ENCODE measurements at regions not wholly inside any gene's neighbourhood (a gene's known extent, or its start where the extent isn't known, plus 50 kb on each side); places are given as distances from the start of the nearest gene placed in this dataset.

- peaks cover 4% of the 10 kb centered on the region for H3K9me3 ChIP-seq (ENCODE audit: control insufficient read depth, low read depth, low read length)
- no peaks in the 10 kb centered on the region for H3K36me3 ChIP-seq (ENCODE audit: control insufficient read depth, insufficient read depth, low read length)
- H3K27me3 ChIP-seq (ENCODE audit: control insufficient read depth, insufficient read depth, low read length): no peaks in the 10 kb centered on the region
- H3K27ac ChIP-seq (ENCODE audit: low read length): peak overlapping the region; percentile 17
- peaks cover 6% of the 10 kb centered on the region for H3K4me1 ChIP-seq (ENCODE audit: control insufficient read depth, insufficient read depth, low read length)
- WGBS (ENCODE audit: insufficient coverage, low lambda C conversion rate): 46% methylated on average over 3 of the region's 6 CpGs
- H3K4me3 ChIP-seq (ENCODE audit: low read length): no peak overlapping the region
- DNase-seq: peak in 1 of 2 donors; percentile 34
Measured at GRCh38 chr2:156671706-156672361, 235.7 kb downstream of the GPD2 start.

GRCh38 chr2:156672556-156673332 lies 236.6 kb downstream of the GPD2 start:
- Histone ChIP-seq H3K27ac (ENCODE audit: low read length) (peak overlapping the region; percentile 17), H3K9me3 (ENCODE audit: control insufficient read depth, low read depth, low read length) (peaks cover 4% of the 10 kb centered on the region), H3K4me3 (ENCODE audit: low read length) (no peak overlapping the region), H3K27me3 (ENCODE audit: control insufficient read depth, insufficient read depth, low read length) (no peaks in the 10 kb centered on the region), H3K4me1 (ENCODE audit: control insufficient read depth, insufficient read depth, low read length) (peaks cover 6% of the 10 kb centered on the region), H3K36me3 (ENCODE audit: control insufficient read depth, insufficient read depth, low read length) (no peaks in the 10 kb centered on the region)
- 31% methylated on average over 3 of the region's 7 CpGs for WGBS (ENCODE audit: insufficient coverage, low lambda C conversion rate)
- DNase-seq: peak; percentile 26 to 80

GRCh38 chr2:156673333-156673615 lies 237.1 kb downstream of the GPD2 start:
- no CpG with 5 or more reads among the region's 2 CpGs for WGBS (ENCODE audit: insufficient coverage, low lambda C conversion rate)
- Histone ChIP-seq H3K4me3 (ENCODE audit: low read length) (no peak overlapping the region), H3K4me1 (ENCODE audit: control insufficient read depth, insufficient read depth, low read length) (peaks cover 6% of the 10 kb centered on the region), H3K27me3 (ENCODE audit: control insufficient read depth, insufficient read depth, low read length) (no peaks in the 10 kb centered on the region), H3K9me3 (ENCODE audit: control insufficient read depth, low read depth, low read length) (no peaks in the 10 kb centered on the region), H3K27ac (ENCODE audit: low read length) (peak overlapping the region; percentile 17), H3K36me3 (ENCODE audit: control insufficient read depth, insufficient read depth, low read length) (no peaks in the 10 kb centered on the region)
- no peak for DNase-seq

- DNase-seq: no peak
- Histone ChIP-seq H3K4me1 (ENCODE audit: control insufficient read depth, insufficient read depth, low read length) (peaks cover 6% of the 10 kb centered on the region), H3K9me3 (ENCODE audit: control insufficient read depth, low read depth, low read length) (no peaks in the 10 kb centered on the region), H3K4me3 (ENCODE audit: low read length) (no peak overlapping the region), H3K27me3 (ENCODE audit: control insufficient read depth, insufficient read depth, low read length) (no peaks in the 10 kb centered on the region), H3K36me3 (ENCODE audit: control insufficient read depth, insufficient read depth, low read length) (no peaks in the 10 kb centered on the region), H3K27ac (ENCODE audit: low read length) (no peak overlapping the region)
- 88% methylated on average over 1 of the region's 2 CpGs for WGBS (ENCODE audit: insufficient coverage, low lambda C conversion rate)
Measured at GRCh38 chr2:156673981-156674380, 237.8 kb downstream of the GPD2 start.

GRCh38 chr2:156675896-156676295 lies 239.7 kb downstream of the GPD2 start:
- Histone ChIP-seq H3K9me3 (ENCODE audit: control insufficient read depth, low read depth, low read length) (no peaks in the 10 kb centered on the region), H3K27ac (ENCODE audit: low read length) (no peak overlapping the region), H3K4me3 (ENCODE audit: low read length) (no peak overlapping the region), H3K4me1 (ENCODE audit: control insufficient read depth, insufficient read depth, low read length) (peaks cover 6% of the 10 kb centered on the region), H3K36me3 (ENCODE audit: control insufficient read depth, insufficient read depth, low read length) (no peaks in the 10 kb centered on the region), H3K27me3 (ENCODE audit: control insufficient read depth, insufficient read depth, low read length) (no peaks in the 10 kb centered on the region)
- DNase-seq: no peak
- WGBS (ENCODE audit: insufficient coverage, low lambda C conversion rate): 100% methylated on average over 1 of the region's 3 CpGs

- WGBS (ENCODE audit: insufficient coverage, low lambda C conversion rate): 100% methylated on average over 2 of the region's 2 CpGs
- no peak overlapping the region for H3K27ac ChIP-seq (ENCODE audit: low read length)
- no peaks in the 10 kb centered on the region for H3K36me3 ChIP-seq (ENCODE audit: control insufficient read depth, insufficient read depth, low read length)
- H3K4me1 ChIP-seq (ENCODE audit: control insufficient read depth, insufficient read depth, low read length): no peaks in the 10 kb centered on the region
- DNase-seq: no peak
- H3K4me3 ChIP-seq (ENCODE audit: low read length): no peak overlapping the region
- H3K27me3 ChIP-seq (ENCODE audit: control insufficient read depth, insufficient read depth, low read length): no peaks in the 10 kb centered on the region
- H3K9me3 ChIP-seq (ENCODE audit: control insufficient read depth, low read depth, low read length): no peaks in the 10 kb centered on the region
Measured at GRCh38 chr2:156679820-156680219, 243.6 kb downstream of the GPD2 start.

- Histone ChIP-seq H3K36me3 (ENCODE audit: control insufficient read depth, insufficient read depth, low read length) (no peaks in the 10 kb centered on the region), H3K4me1 (ENCODE audit: control insufficient read depth, insufficient read depth, low read length) (no peaks in the 10 kb centered on the region), H3K9me3 (ENCODE audit: control insufficient read depth, low read depth, low read length) (no peaks in the 10 kb centered on the region), H3K27me3 (ENCODE audit: control insufficient read depth, insufficient read depth, low read length) (no peaks in the 10 kb centered on the region), H3K27ac (ENCODE audit: low read length) (no peak overlapping the region), H3K4me3 (ENCODE audit: low read length) (no peak overlapping the region)
- WGBS (ENCODE audit: insufficient coverage, low lambda C conversion rate): 100% methylated on average over 1 of the region's 2 CpGs
- no peak for DNase-seq
Measured at GRCh38 chr2:156680266-156680665, 244.1 kb downstream of the GPD2 start.

GRCh38 chr2:156687126-156687525 lies 250.9 kb downstream of the GPD2 start:
- Histone ChIP-seq H3K4me3 (ENCODE audit: low read length) (no peak overlapping the region), H3K36me3 (ENCODE audit: control insufficient read depth, insufficient read depth, low read length) (no peaks in the 10 kb centered on the region), H3K27me3 (ENCODE audit: control insufficient read depth, insufficient read depth, low read length) (no peaks in the 10 kb centered on the region), H3K27ac (ENCODE audit: low read length) (no peak overlapping the region), H3K4me1 (ENCODE audit: control insufficient read depth, insufficient read depth, low read length) (peaks cover 12% of the 10 kb centered on the region), H3K9me3 (ENCODE audit: control insufficient read depth, low read depth, low read length) (no peaks in the 10 kb centered on the region)
- no peak for DNase-seq

GRCh38 chr2:156687715-156688114 lies 251.5 kb downstream of the GPD2 start:
- no peaks in the 10 kb centered on the region for H3K9me3 ChIP-seq (ENCODE audit: control insufficient read depth, low read depth, low read length)
- H3K27ac ChIP-seq (ENCODE audit: low read length): no peak overlapping the region
- peaks cover 12% of the 10 kb centered on the region for H3K4me1 ChIP-seq (ENCODE audit: control insufficient read depth, insufficient read depth, low read length)
- no peaks in the 10 kb centered on the region for H3K36me3 ChIP-seq (ENCODE audit: control insufficient read depth, insufficient read depth, low read length)
- DNase-seq: peak; percentile 35 to 73
- H3K4me3 ChIP-seq (ENCODE audit: low read length): no peak overlapping the region
- no CpG with 5 or more reads among the region's 1 CpG for WGBS (ENCODE audit: insufficient coverage, low lambda C conversion rate)
- no peaks in the 10 kb centered on the region for H3K27me3 ChIP-seq (ENCODE audit: control insufficient read depth, insufficient read depth, low read length)

- Histone ChIP-seq H3K4me1 (ENCODE audit: control insufficient read depth, insufficient read depth, low read length) (peaks cover 12% of the 10 kb centered on the region), H3K9me3 (ENCODE audit: control insufficient read depth, low read depth, low read length) (no peaks in the 10 kb centered on the region), H3K27me3 (ENCODE audit: control insufficient read depth, insufficient read depth, low read length) (no peaks in the 10 kb centered on the region), H3K27ac (ENCODE audit: low read length) (no peak overlapping the region), H3K4me3 (ENCODE audit: low read length) (no peak overlapping the region), H3K36me3 (ENCODE audit: control insufficient read depth, insufficient read depth, low read length) (no peaks in the 10 kb centered on the region)
- no CpG with 5 or more reads among the region's 1 CpG for WGBS (ENCODE audit: insufficient coverage, low lambda C conversion rate)
- peak; percentile 30 to 68 for DNase-seq
Measured at GRCh38 chr2:156689939-156690338, 253.8 kb downstream of the GPD2 start.

- Histone ChIP-seq H3K36me3 (ENCODE audit: control insufficient read depth, insufficient read depth, low read length) (no peaks in the 10 kb centered on the region), H3K27ac (ENCODE audit: low read length) (no peak overlapping the region), H3K4me1 (ENCODE audit: control insufficient read depth, insufficient read depth, low read length) (peaks cover 12% of the 10 kb centered on the region), H3K9me3 (ENCODE audit: control insufficient read depth, low read depth, low read length) (no peaks in the 10 kb centered on the region), H3K4me3 (ENCODE audit: low read length) (no peak overlapping the region), H3K27me3 (ENCODE audit: control insufficient read depth, insufficient read depth, low read length) (no peaks in the 10 kb centered on the region)
- no peak for DNase-seq
- WGBS (ENCODE audit: insufficient coverage, low lambda C conversion rate): no CpG with 5 or more reads among the region's 1 CpG
Measured at GRCh38 chr2:156691014-156691413, 254.8 kb downstream of the GPD2 start.

All from large intestine (tissue), 3 donors.